ENCODE measurements at regions not wholly inside any gene's neighbourhood (a gene's known extent, or its start where the extent isn't known, plus 50 kb on each side); places are given as distances from the start of the nearest gene placed in this dataset.
"Not testable (repeated sequence)": the region's sequence is repeated elsewhere in the genome, so short reads cannot be mapped to it uniquely, and the experiment has no call there.

GRCh38 chr4:189888407-189888806 is 52.3 kb upstream of the FRG1 start:
- TF ChIP-seq, protein P1, sequence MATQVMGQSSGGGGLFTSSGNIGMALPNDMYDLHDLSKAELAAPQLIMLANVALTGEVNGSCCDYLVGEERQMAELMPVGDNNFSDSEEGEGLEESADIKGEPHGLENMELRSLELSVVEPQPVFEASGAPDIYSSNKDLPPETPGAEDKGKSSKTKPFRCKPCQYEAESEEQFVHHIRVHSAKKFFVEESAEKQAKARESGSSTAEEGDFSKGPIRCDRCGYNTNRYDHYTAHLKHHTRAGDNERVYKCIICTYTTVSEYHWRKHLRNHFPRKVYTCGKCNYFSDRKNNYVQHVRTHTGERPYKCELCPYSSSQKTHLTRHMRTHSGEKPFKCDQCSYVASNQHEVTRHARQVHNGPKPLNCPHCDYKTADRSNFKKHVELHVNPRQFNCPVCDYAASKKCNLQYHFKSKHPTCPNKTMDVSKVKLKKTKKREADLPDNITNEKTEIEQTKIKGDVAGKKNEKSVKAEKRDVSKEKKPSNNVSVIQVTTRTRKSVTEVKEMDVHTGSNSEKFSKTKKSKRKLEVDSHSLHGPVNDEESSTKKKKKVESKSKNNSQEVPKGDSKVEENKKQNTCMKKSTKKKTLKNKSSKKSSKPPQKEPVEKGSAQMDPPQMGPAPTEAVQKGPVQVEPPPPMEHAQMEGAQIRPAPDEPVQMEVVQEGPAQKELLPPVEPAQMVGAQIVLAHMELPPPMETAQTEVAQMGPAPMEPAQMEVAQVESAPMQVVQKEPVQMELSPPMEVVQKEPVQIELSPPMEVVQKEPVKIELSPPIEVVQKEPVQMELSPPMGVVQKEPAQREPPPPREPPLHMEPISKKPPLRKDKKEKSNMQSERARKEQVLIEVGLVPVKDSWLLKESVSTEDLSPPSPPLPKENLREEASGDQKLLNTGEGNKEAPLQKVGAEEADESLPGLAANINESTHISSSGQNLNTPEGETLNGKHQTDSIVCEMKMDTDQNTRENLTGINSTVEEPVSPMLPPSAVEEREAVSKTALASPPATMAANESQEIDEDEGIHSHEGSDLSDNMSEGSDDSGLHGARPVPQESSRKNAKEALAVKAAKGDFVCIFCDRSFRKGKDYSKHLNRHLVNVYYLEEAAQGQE (IDR thresholded peaks at IDR 0.05; ENCODE audit: insufficient read depth in 1 of 2, low read depth in 2 of 2, low read length in 1 of 2), result not testable (repeated sequence)
- TF ChIP-seq, protein P2, sequence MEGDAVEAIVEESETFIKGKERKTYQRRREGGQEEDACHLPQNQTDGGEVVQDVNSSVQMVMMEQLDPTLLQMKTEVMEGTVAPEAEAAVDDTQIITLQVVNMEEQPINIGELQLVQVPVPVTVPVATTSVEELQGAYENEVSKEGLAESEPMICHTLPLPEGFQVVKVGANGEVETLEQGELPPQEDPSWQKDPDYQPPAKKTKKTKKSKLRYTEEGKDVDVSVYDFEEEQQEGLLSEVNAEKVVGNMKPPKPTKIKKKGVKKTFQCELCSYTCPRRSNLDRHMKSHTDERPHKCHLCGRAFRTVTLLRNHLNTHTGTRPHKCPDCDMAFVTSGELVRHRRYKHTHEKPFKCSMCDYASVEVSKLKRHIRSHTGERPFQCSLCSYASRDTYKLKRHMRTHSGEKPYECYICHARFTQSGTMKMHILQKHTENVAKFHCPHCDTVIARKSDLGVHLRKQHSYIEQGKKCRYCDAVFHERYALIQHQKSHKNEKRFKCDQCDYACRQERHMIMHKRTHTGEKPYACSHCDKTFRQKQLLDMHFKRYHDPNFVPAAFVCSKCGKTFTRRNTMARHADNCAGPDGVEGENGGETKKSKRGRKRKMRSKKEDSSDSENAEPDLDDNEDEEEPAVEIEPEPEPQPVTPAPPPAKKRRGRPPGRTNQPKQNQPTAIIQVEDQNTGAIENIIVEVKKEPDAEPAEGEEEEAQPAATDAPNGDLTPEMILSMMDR (IDR thresholded peaks at IDR 0.05), result not testable (repeated sequence)
- TF ChIP-seq POLR2AphosphoS5 (IDR thresholded peaks at IDR 0.05; ENCODE audit: low read depth, low read length); TCF7L2 (IDR thresholded peaks at IDR 0.05; ENCODE audit: low read depth, low read length); SIN3A (IDR thresholded peaks at IDR 0.05; ENCODE audit: borderline replicate concordance, insufficient read depth, low read depth, low read length): not testable (repeated sequence)
